ENCODE measurements at regions not wholly inside any gene's neighbourhood (a gene's known extent, or its start where the extent isn't known, plus 50 kb on each side); places are given as distances from the start of the nearest gene placed in this dataset.

DNA sequence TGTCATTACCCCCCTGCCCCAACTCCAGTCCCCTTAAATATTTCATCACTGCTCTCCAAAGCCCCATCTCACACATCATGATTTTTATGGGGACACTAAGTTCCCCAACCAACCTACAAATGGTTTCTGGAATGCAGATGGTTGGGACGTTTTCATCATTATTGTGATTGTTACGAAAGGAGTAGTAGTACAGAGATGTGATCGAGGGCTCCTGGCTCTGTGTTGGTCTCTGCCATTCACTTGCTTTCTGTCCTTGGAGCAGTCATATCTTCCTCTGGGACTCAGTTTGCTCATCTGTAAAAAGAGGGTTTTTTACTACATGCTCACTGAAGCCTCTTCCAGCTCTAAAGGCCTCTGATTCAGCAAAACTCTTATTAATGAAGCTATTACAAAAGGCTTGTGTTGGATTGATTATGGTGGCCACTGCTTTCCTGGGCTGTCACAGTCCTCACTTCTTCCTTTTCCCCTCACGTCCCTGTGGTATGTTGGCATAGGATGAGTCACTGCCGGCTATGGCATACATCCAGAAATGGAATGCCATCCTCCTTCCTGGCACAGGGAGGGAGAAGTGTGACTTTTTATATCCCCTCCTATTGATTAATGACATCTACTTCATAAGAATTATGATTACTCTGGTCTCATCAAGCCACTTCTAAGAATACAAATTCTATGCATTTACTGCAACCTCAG is 593.7 kb downstream of the METTL15 start:
- no peak overlapping the region for H3K27ac ChIP-seq (replicated peaks)
- TF ChIP-seq POLR2AphosphoS5 (IDR thresholded peaks at IDR 0.05; ENCODE audit: low read depth) (no peak), SPI1 (IDR thresholded peaks at IDR 0.05; ENCODE audit: borderline replicate concordance, low read depth) (no peak), GABPA (IDR thresholded peaks at IDR 0.05; ENCODE audit: low read depth) (no peak), REST (IDR thresholded peaks at IDR 0.05; ENCODE audit: insufficient replicate concordance, low read depth) (no peak), CTCF (IDR thresholded peaks at IDR 0.05; ENCODE audit: insufficient read depth, low read length) (no peak)
- H3K4me3 ChIP-seq (replicated peaks; ENCODE audit: insufficient read depth, low read length), result no peak overlapping the region
- H3K27me3 ChIP-seq (ENCODE audit: insufficient read depth, poor library complexity, severe bottlenecking), result peaks cover 5% of the 10 kb centered on the region
- no peak for DNase-seq (ENCODE audit: low read depth in 1 of 2, low spot score in 1 of 2)

- no peak overlapping the region for H3K4me3 ChIP-seq (replicated peaks; ENCODE audit: insufficient read depth, low read length)
- no peak for DNase-seq (ENCODE audit: low read depth in 1 of 2, low spot score in 1 of 2)
- peaks cover 5% of the 10 kb centered on the region for H3K27me3 ChIP-seq (ENCODE audit: insufficient read depth, poor library complexity, severe bottlenecking)
- no peak overlapping the region for H3K27ac ChIP-seq (replicated peaks)
- no peak for TF ChIP-seq POLR2AphosphoS5 (IDR thresholded peaks at IDR 0.05; ENCODE audit: low read depth)
- no peak for TF ChIP-seq CTCF (IDR thresholded peaks at IDR 0.05; ENCODE audit: insufficient read depth, low read length)
- TF ChIP-seq GABPA (IDR thresholded peaks at IDR 0.05; ENCODE audit: low read depth), result no peak
Measured at GRCh38 chr11:28699701-28700100, 591.5 kb downstream of the METTL15 start.

- Histone ChIP-seq H3K27me3 (ENCODE audit: insufficient read depth, poor library complexity, severe bottlenecking) (peaks cover 5% of the 10 kb centered on the region), H3K27ac (replicated peaks) (no peak overlapping the region), H3K4me3 (replicated peaks; ENCODE audit: insufficient read depth, low read length) (no peak overlapping the region)
- TF ChIP-seq GABPA (IDR thresholded peaks at IDR 0.05; ENCODE audit: low read depth) (no peak), CTCF (IDR thresholded peaks at IDR 0.05; ENCODE audit: insufficient read depth, low read length) (peak; percentile 30)
- DNase-seq (ENCODE audit: low read depth in 1 of 2, low spot score in 1 of 2), result peak; percentile 23 to 34
Measured at GRCh38 chr11:28697920-28698827, 590.0 kb downstream of the METTL15 start.

GRCh38 chr11:28696591-28696990 is 588.4 kb downstream of the METTL15 start:
- TF ChIP-seq CTCF (IDR thresholded peaks at IDR 0.05; ENCODE audit: insufficient read depth, low read length), result no peak
- no peak for TF ChIP-seq POLR2AphosphoS5 (IDR thresholded peaks at IDR 0.05; ENCODE audit: low read depth)
- TF ChIP-seq SPI1 (IDR thresholded peaks at IDR 0.05; ENCODE audit: borderline replicate concordance, low read depth), result no peak
- TF ChIP-seq REST (IDR thresholded peaks at IDR 0.05; ENCODE audit: insufficient replicate concordance, low read depth), result no peak
- Histone ChIP-seq H3K27ac (replicated peaks) (no peak overlapping the region), H3K4me3 (replicated peaks; ENCODE audit: insufficient read depth, low read length) (no peak overlapping the region), H3K27me3 (ENCODE audit: insufficient read depth, poor library complexity, severe bottlenecking) (no peaks in the 10 kb centered on the region)
- no peak for DNase-seq (ENCODE audit: low read depth in 1 of 2, low spot score in 1 of 2)

Data from HL-60 (cell line).